ENCODE measurements at regions not wholly inside any gene's neighbourhood (a gene's known extent, or its start where the extent isn't known, plus 50 kb on each side); places are given as distances from the start of the nearest gene placed in this dataset.
"Not testable (repeated sequence)": the region's sequence is repeated elsewhere in the genome, so short reads cannot be mapped to it uniquely, and the experiment has no call there.

GRCh38 chr6:57759850-57760249, 442.4 kb downstream of the PRIM2 start:
- H3K14ac ChIP-seq (ENCODE audit: insufficient read length); POLR2A ChIA-PET (ENCODE audit: partially characterized antibody); H3K9ac ChIP-seq (replicated peaks in 1 of 4; ENCODE audit: extremely low read depth in 1 of 4, low read depth in 3 of 4, low read length in 3 of 4); H3K4me3 ChIP-seq (ENCODE audit: extremely low read depth in 1 of 4, insufficient read depth in 2 of 4, low read depth in 3 of 4, low read length in 4 of 4); H3K27ac ChIP-seq (ENCODE audit: low read depth, low read length); H3K4ac ChIP-seq (replicated peaks; ENCODE audit: insufficient read length, low read depth, low read length); CTCF ChIA-PET (ENCODE audit: partially characterized antibody); H2AFZ ChIP-seq (ENCODE audit: low read length); H2BK12ac ChIP-seq (ENCODE audit: low read depth, low read length); H4K8ac ChIP-seq (ENCODE audit: extremely low read depth, insufficient read depth, low read length); H3K18ac ChIP-seq (ENCODE audit: extremely low read depth, low read length); H2BK15ac ChIP-seq (ENCODE audit: low read length); H4K5ac ChIP-seq (ENCODE audit: insufficient read length, low read depth, low read length); H3K56ac ChIP-seq (replicated peaks; ENCODE audit: insufficient read length, low read depth, low read length); FAIRE-seq; H3K23ac ChIP-seq (ENCODE audit: insufficient read length); H4K20me1 ChIP-seq (replicated peaks in 1 of 2; ENCODE audit: control insufficient read depth in 1 of 2, insufficient read depth in 2 of 2, low read length in 2 of 2); H3K36me3 ChIP-seq (ENCODE audit: control insufficient read depth in 2 of 4, insufficient read depth in 4 of 4, low read length in 3 of 4); H2BK120ac ChIP-seq (replicated peaks; ENCODE audit: low read depth, low read length); H3K4me1 ChIP-seq (replicated peaks in 1 of 4; ENCODE audit: control insufficient read depth in 3 of 4, insufficient read depth in 4 of 4, low read length in 3 of 4); H2AK5ac ChIP-seq (ENCODE audit: low read depth, low read length); H3K23me2 ChIP-seq (ENCODE audit: low read depth, low read length); H2BK5ac ChIP-seq (ENCODE audit: low read depth, low read length); H3K27me3 ChIP-seq (replicated peaks in 1 of 4; ENCODE audit: control insufficient read depth in 3 of 4, extremely low read depth in 1 of 4, insufficient read depth in 3 of 4, low read length in 3 of 4); H2BK20ac ChIP-seq (ENCODE audit: low read length); H3K79me2 ChIP-seq (ENCODE audit: control insufficient read depth in 1 of 2, insufficient read depth in 2 of 2, low read length in 2 of 2); H3K79me1 ChIP-seq (ENCODE audit: low read depth, low read length); H4K91ac ChIP-seq (replicated peaks; ENCODE audit: insufficient read length, low read length); DNase-seq (ENCODE audit: low read depth in 1 of 2, low spot score in 2 of 2); H3K4me2 ChIP-seq (ENCODE audit: insufficient read depth in 1 of 2, low read depth in 2 of 2, low read length in 2 of 2): not testable (repeated sequence)
- 79% methylated on average over 1 of the region's 1 CpG; no CpG with 5 or more reads in 1 of the 2 experiments for WGBS, 2 experiments (ENCODE audit: extremely low coverage in 1 of 2, insufficient coverage in 1 of 2, insufficient read length in 1 of 2, insufficient replicate concordance in 2 of 2, low coverage in 1 of 2, low lambda C conversion rate in 2 of 2, missing lambda C conversion rate in 1 of 2)
- peaks cover 8 to 12% of the 10 kb centered on the region in 2 experiments; a peak in 3 of 4 replicates for H3K9me3 ChIP-seq (ENCODE audit: insufficient read depth in 2 of 2, low read depth in 1 of 2, low read length in 1 of 2)
